K562 (cell line): ENCODE measurements at regions not wholly inside any gene's neighbourhood (a gene's known extent, or its start where the extent isn't known, plus 50 kb on each side); places are given as distances from the start of the nearest gene placed in this dataset.

Experiments
- EGR1 ChIP-seq: fragments of 450-650 bp; conservative IDR thresholded peaks from 2 replicates; pipeline ENCODE4 v1.6.1; 2017; ENCODE audit warnings: mild to moderate bottlenecking
- ERF ChIP-seq: fragments of 450-650 bp; formaldehyde crosslinking; IDR thresholded peaks from 2 replicates; pipeline ENCODE4 v1.4.0; 2020; ENCODE audit warnings: mild to moderate bottlenecking, mixed read lengths
- MITF ChIP-seq: IDR thresholded peaks from 2 replicates; pipeline ENCODE4 v1.6.1; 2014; ENCODE audit warnings: antibody characterized with exemption
- PHTF2 ChIP-seq: fragments of 250-450 bp; sonication (Bioruptor Pico); IDR thresholded peaks from 2 replicates; pipeline ENCODE4 v1.5.0; 2021; ENCODE audit warnings: mild to moderate bottlenecking
- ZBTB7A ChIP-seq: IDR thresholded peaks from 2 replicates; pipeline ENCODE4 v1.6.1; 2011; ENCODE audit warnings: low read depth, mild to moderate bottlenecking, low read length, moderate library complexity, borderline replicate concordance; ENCODE audit not compliant: control insufficient read depth
- TF ChIP-seq, protein P1 (sequence below): sonication (generic); formaldehyde crosslinking; IDR thresholded peaks from 2 replicates; pipeline ENCODE4 v1.5.0; 2020; ENCODE audit warnings: missing genetic modification reagents

- TF ChIP-seq EGR1, result no peak
- no peak for TF ChIP-seq ERF (CRISPR knock-in tag)
- no peak for TF ChIP-seq ZBTB7A
- no peak for TF ChIP-seq PHTF2
- TF ChIP-seq, protein P1, sequence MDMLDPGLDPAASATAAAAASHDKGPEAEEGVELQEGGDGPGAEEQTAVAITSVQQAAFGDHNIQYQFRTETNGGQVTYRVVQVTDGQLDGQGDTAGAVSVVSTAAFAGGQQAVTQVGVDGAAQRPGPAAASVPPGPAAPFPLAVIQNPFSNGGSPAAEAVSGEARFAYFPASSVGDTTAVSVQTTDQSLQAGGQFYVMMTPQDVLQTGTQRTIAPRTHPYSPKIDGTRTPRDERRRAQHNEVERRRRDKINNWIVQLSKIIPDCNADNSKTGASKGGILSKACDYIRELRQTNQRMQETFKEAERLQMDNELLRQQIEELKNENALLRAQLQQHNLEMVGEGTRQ (CRISPR knock-in tag), result no peak
- no peak for TF ChIP-seq MITF
Measured at GRCh38 chr6:137651178-137651577, 157.0 kb upstream of the OLIG3 start.
